Neural cell (in vitro differentiated cells): ENCODE measurements at regions not wholly inside any gene's neighbourhood (a gene's known extent, or its start where the extent isn't known, plus 50 kb on each side); places are given as distances from the start of the nearest gene placed in this dataset.

ENCODE experiments used
- EP300 ChIP-seq: fragments of 450-650 bp; conservative IDR thresholded peaks from 2 replicates; pipeline ENCODE4 v1.6.1; 2014; ENCODE audit warnings: antibody characterized with exemption, mild to moderate bottlenecking, moderate library complexity; ENCODE audit not compliant: poor library complexity, severe bottlenecking
- EZH2 ChIP-seq: fragments of 200-600, 300-800 bp; shearing (Covaris generic), sonication (generic); IDR thresholded peaks from 2 replicates; pipeline ENCODE4 v1.6.1; 2014; ENCODE audit warnings: antibody characterized with exemption, low read length, borderline replicate concordance, mild to moderate bottlenecking; ENCODE audit not compliant: insufficient read depth, poor library complexity, severe bottlenecking
- POLR2AphosphoS5 ChIP-seq: IDR thresholded peaks from 2 replicates; pipeline ENCODE4 v1.6.1; 2012
- RAD21 ChIP-seq: fragments of 450-650 bp; conservative IDR thresholded peaks from 2 replicates; pipeline ENCODE4 v1.6.1; 2014; ENCODE audit warnings: antibody characterized with exemption, mild to moderate bottlenecking, moderate library complexity
- TAF1 ChIP-seq: IDR thresholded peaks from 2 replicates; pipeline ENCODE4 v1.6.1; 2012; ENCODE audit warnings: low read depth
- TF ChIP-seq, protein P1 (sequence below): fragments of 450-650 bp; IDR thresholded peaks from 2 replicates; pipeline ENCODE4 v1.5.1; 2014; ENCODE audit warnings: antibody characterized with exemption, mild to moderate bottlenecking, moderate library complexity; ENCODE audit not compliant: poor library complexity, severe bottlenecking
- TF ChIP-seq, protein P2 (sequence below): IDR thresholded peaks from 2 replicates; pipeline ENCODE4 v1.6.1; 2012; ENCODE audit warnings: borderline replicate concordance

DNA sequence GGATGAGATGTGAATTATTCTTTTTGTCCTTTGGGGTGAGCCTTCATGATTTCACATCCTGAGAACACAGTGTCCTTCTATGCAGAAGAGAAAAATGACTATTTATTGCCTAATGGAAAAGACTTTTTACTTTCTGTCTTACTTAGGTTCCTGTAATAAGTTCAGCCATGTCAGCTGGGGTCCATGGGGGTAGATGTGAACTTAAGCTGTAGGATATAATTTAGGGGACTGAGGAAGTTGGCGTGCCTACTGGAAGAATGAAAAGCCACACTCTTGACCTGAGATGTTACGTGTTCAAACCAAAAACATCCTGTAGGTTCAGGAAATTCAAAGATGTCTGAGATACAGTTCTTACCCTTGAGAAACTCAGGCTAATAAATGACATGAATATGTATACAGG lies 660.5 kb downstream of the TOX3 start:
- TF ChIP-seq, protein P1, sequence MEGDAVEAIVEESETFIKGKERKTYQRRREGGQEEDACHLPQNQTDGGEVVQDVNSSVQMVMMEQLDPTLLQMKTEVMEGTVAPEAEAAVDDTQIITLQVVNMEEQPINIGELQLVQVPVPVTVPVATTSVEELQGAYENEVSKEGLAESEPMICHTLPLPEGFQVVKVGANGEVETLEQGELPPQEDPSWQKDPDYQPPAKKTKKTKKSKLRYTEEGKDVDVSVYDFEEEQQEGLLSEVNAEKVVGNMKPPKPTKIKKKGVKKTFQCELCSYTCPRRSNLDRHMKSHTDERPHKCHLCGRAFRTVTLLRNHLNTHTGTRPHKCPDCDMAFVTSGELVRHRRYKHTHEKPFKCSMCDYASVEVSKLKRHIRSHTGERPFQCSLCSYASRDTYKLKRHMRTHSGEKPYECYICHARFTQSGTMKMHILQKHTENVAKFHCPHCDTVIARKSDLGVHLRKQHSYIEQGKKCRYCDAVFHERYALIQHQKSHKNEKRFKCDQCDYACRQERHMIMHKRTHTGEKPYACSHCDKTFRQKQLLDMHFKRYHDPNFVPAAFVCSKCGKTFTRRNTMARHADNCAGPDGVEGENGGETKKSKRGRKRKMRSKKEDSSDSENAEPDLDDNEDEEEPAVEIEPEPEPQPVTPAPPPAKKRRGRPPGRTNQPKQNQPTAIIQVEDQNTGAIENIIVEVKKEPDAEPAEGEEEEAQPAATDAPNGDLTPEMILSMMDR, result no peak
- TF ChIP-seq RAD21 (no peak), POLR2AphosphoS5 (no peak), EZH2 (no peak), EP300 (no peak), TAF1 (no peak)
- TF ChIP-seq, protein P2, sequence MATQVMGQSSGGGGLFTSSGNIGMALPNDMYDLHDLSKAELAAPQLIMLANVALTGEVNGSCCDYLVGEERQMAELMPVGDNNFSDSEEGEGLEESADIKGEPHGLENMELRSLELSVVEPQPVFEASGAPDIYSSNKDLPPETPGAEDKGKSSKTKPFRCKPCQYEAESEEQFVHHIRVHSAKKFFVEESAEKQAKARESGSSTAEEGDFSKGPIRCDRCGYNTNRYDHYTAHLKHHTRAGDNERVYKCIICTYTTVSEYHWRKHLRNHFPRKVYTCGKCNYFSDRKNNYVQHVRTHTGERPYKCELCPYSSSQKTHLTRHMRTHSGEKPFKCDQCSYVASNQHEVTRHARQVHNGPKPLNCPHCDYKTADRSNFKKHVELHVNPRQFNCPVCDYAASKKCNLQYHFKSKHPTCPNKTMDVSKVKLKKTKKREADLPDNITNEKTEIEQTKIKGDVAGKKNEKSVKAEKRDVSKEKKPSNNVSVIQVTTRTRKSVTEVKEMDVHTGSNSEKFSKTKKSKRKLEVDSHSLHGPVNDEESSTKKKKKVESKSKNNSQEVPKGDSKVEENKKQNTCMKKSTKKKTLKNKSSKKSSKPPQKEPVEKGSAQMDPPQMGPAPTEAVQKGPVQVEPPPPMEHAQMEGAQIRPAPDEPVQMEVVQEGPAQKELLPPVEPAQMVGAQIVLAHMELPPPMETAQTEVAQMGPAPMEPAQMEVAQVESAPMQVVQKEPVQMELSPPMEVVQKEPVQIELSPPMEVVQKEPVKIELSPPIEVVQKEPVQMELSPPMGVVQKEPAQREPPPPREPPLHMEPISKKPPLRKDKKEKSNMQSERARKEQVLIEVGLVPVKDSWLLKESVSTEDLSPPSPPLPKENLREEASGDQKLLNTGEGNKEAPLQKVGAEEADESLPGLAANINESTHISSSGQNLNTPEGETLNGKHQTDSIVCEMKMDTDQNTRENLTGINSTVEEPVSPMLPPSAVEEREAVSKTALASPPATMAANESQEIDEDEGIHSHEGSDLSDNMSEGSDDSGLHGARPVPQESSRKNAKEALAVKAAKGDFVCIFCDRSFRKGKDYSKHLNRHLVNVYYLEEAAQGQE, result no peak
